Right cardiac atrium (tissue), 5 donors: ENCODE measurements at regions not wholly inside any gene's neighbourhood (a gene's known extent, or its start where the extent isn't known, plus 50 kb on each side); places are given as distances from the start of the nearest gene placed in this dataset.
A peak's percentile ranks its signal among the peaks of the same experiment; 100 is the strongest.

Experiments used
- ATAC-seq, 2 donors: fragments of 200-7000 bp; cut with Tn5 transposase; one replicate each; pipeline versions ENCODE4 v1.8.0 to v1.9.1; 2020; ENCODE audit warnings: moderate library complexity in 2 of 2, mild to moderate bottlenecking in 1 of 2
- DNase-seq, 3 donors: peaks; one replicate each; pipeline ENCODE4 v3.0.0-alpha.2; 2020
- H3K27ac ChIP-seq: one replicate; pipeline ENCODE4 v1.5.1; 2013; ENCODE audit warnings: mild to moderate bottlenecking, low read length, control low read depth, moderate library complexity
- H3K27me3 ChIP-seq: one replicate; pipeline ENCODE4 v1.6.1; 2013; ENCODE audit not compliant: control insufficient read depth, insufficient read depth
- H3K4me1 ChIP-seq: one replicate; pipeline ENCODE4 v1.6.1; 2013; ENCODE audit warnings: low read length; ENCODE audit not compliant: control insufficient read depth, insufficient read depth
- H3K4me3 ChIP-seq: one replicate; pipeline ENCODE4 v1.5.1; 2013; ENCODE audit warnings: low read length, control low read depth
- H3K9me3 ChIP-seq: one replicate; pipeline ENCODE4 v1.6.1; 2013; ENCODE audit warnings: low read length; ENCODE audit not compliant: control insufficient read depth
- WGBS: extraction: QIAGEN DNeasy Blood & Tissue Kit; methylation state at CpG from one replicate; pipeline ENCODE4 v1.1.7; 2013; 5-methylcytosine and 5-hydroxymethylcytosine counted together
- intact Hi-C, 4 donors: fragments of 100-400 bp; cut with DNase I; formaldehyde crosslinking; loops; one replicate each; pipeline versions ENCODE4 v1.11.0 to v1.14.0; 2022 to 2023
- donor health status: healthy with polysubstance abuse.
- donor health status: DM: no; HTN: yes; CAD: no.
- donor health status: DM: no; HTN: no; CAD: no.
- donor health status: DM: no; HTN: yes; CAD: no; lungs with severe emphysema.
- donor health status: DM: yes; HTN: yes; CAD: no.

- Histone ChIP-seq H3K4me1 (peaks cover 2% of the 10 kb centered on the region), H3K9me3 (no peaks in the 10 kb centered on the region), H3K27me3 (no peaks in the 10 kb centered on the region), H3K27ac (no peak overlapping the region), H3K4me3 (no peak overlapping the region)
- DNase-seq: no peak
- no peak for ATAC-seq
- intact Hi-C loops: no loop called here
- WGBS: 94% methylated on average over 2 of the region's 2 CpGs
Measured at GRCh38 chr3:59663076-59663850, 613.4 kb upstream of the CFAP20DC start.

GRCh38 chr3:59660852-59661625, 611.2 kb upstream of the CFAP20DC start:
- H3K9me3 ChIP-seq: no peaks in the 10 kb centered on the region
- ATAC-seq (no peak), DNase-seq (no peak)
- no peak overlapping the region for H3K4me3 ChIP-seq
- peaks cover 2% of the 10 kb centered on the region for H3K4me1 ChIP-seq
- 83% methylated on average over 9 of the region's 9 CpGs for WGBS
- no peak overlapping the region for H3K27ac ChIP-seq
- no peaks in the 10 kb centered on the region for H3K27me3 ChIP-seq
- intact Hi-C loops: no loop called here

- Histone ChIP-seq H3K4me3 (no peak overlapping the region), H3K27ac (no peak overlapping the region), H3K4me1 (peaks cover 2% of the 10 kb centered on the region), H3K27me3 (no peaks in the 10 kb centered on the region), H3K9me3 (no peaks in the 10 kb centered on the region)
- no peak for ATAC-seq
- WGBS: 55% methylated on average over 1 of the region's 1 CpG
- intact Hi-C loops: no loop called here
- no peak for DNase-seq
Measured at GRCh38 chr3:59660376-59660775, 610.6 kb upstream of the CFAP20DC start.

GRCh38 chr3:59659755-59660154, 609.9 kb upstream of the CFAP20DC start:
- Histone ChIP-seq H3K4me1 (peaks cover 2% of the 10 kb centered on the region), H3K27me3 (no peaks in the 10 kb centered on the region), H3K4me3 (no peak overlapping the region), H3K27ac (no peak overlapping the region), H3K9me3 (no peaks in the 10 kb centered on the region)
- intact Hi-C loops: no loop called here
- ATAC-seq (no peak), DNase-seq (no peak)
- 77% methylated on average over 1 of the region's 1 CpG for WGBS

- 92% methylated on average over 2 of the region's 2 CpGs for WGBS
Measured at GRCh38 chr3:59658866-59659265, 609.0 kb upstream of the CFAP20DC start.

GRCh38 chr3:59658274-59658673, 608.4 kb upstream of the CFAP20DC start:
- WGBS: 45% methylated on average over 3 of the region's 3 CpGs
- ATAC-seq (no peak), DNase-seq (no peak)

More at GRCh38 chr3:59658866-59659265, 609.0 kb upstream of the CFAP20DC start:
- no peak for ATAC-seq
- H3K9me3 ChIP-seq: no peaks in the 10 kb centered on the region
- H3K27ac ChIP-seq: no peak overlapping the region
- intact Hi-C loops: no loop called here
- no peaks in the 10 kb centered on the region for H3K4me1 ChIP-seq
- DNase-seq: no peak
- no peak overlapping the region for H3K4me3 ChIP-seq
- H3K27me3 ChIP-seq: no peaks in the 10 kb centered on the region

GRCh38 chr3:59655418-59656015, 605.7 kb upstream of the CFAP20DC start:
- 59% methylated on average over 5 of the region's 5 CpGs for whole genome bisulfite sequencing

More at GRCh38 chr3:59658274-59658673, 608.4 kb upstream of the CFAP20DC start:
- Histone ChIP-seq H3K4me3 (no peak overlapping the region), H3K27me3 (no peaks in the 10 kb centered on the region), H3K27ac (no peak overlapping the region), H3K9me3 (no peaks in the 10 kb centered on the region), H3K4me1 (no peaks in the 10 kb centered on the region)
- intact Hi-C loops: no loop called here

GRCh38 chr3:59654480-59655417, 604.9 kb upstream of the CFAP20DC start:
- no peaks in the 10 kb centered on the region for H3K9me3 ChIP-seq
- 59% methylated on average over 12 of the region's 12 CpGs for WGBS
- H3K27me3 ChIP-seq: no peaks in the 10 kb centered on the region
- intact Hi-C loops: no loop called here
- no peak for DNase-seq
- no peaks in the 10 kb centered on the region for H3K4me1 ChIP-seq
- no peak overlapping the region for H3K27ac ChIP-seq
- no peak for ATAC-seq
- H3K4me3 ChIP-seq: no peak overlapping the region

More at GRCh38 chr3:59655418-59656015, 605.7 kb upstream of the CFAP20DC start:
- Histone ChIP-seq H3K27me3 (no peaks in the 10 kb centered on the region), H3K4me1 (no peaks in the 10 kb centered on the region), H3K27ac (no peak overlapping the region), H3K4me3 (no peak overlapping the region), H3K9me3 (no peaks in the 10 kb centered on the region)
- intact Hi-C loops: no loop called here
- ATAC-seq: no peak
- DNase-seq: no peak

GRCh38 chr3:59654123-59654479, 604.3 kb upstream of the CFAP20DC start:
- Histone ChIP-seq H3K9me3 (peaks cover 2% of the 10 kb centered on the region), H3K27ac (no peak overlapping the region), H3K4me3 (no peak overlapping the region), H3K27me3 (no peaks in the 10 kb centered on the region), H3K4me1 (no peaks in the 10 kb centered on the region)
- WGBS: 52% methylated on average over 9 of the region's 9 CpGs
- DNase-seq: peak; percentile 39 to 68 (median 60)
- intact Hi-C loops: no loop called here
- ATAC-seq: peak; percentile 71 to 85

- ATAC-seq (peak; percentile 13 to 68), DNase-seq (no peak)
- intact Hi-C loops: no loop called here
- H3K27ac ChIP-seq: no peak overlapping the region
- H3K9me3 ChIP-seq: peaks cover 6% of the 10 kb centered on the region
- no peak overlapping the region for H3K4me3 ChIP-seq
- H3K4me1 ChIP-seq: no peaks in the 10 kb centered on the region
- WGBS: 69% methylated on average over 7 of the region's 7 CpGs
- H3K27me3 ChIP-seq: no peaks in the 10 kb centered on the region
Measured at GRCh38 chr3:59653405-59654122, 603.7 kb upstream of the CFAP20DC start.
